ENCODE measurements at regions not wholly inside any gene's neighbourhood (a gene's known extent, or its start where the extent isn't known, plus 50 kb on each side); places are given as distances from the start of the nearest gene placed in this dataset.
A peak's percentile ranks its signal among the peaks of the same experiment; 100 is the strongest.
"Not testable (repeated sequence)": the region's sequence is repeated elsewhere in the genome, so short reads cannot be mapped to it uniquely, and the experiment has no call there.

DNA sequence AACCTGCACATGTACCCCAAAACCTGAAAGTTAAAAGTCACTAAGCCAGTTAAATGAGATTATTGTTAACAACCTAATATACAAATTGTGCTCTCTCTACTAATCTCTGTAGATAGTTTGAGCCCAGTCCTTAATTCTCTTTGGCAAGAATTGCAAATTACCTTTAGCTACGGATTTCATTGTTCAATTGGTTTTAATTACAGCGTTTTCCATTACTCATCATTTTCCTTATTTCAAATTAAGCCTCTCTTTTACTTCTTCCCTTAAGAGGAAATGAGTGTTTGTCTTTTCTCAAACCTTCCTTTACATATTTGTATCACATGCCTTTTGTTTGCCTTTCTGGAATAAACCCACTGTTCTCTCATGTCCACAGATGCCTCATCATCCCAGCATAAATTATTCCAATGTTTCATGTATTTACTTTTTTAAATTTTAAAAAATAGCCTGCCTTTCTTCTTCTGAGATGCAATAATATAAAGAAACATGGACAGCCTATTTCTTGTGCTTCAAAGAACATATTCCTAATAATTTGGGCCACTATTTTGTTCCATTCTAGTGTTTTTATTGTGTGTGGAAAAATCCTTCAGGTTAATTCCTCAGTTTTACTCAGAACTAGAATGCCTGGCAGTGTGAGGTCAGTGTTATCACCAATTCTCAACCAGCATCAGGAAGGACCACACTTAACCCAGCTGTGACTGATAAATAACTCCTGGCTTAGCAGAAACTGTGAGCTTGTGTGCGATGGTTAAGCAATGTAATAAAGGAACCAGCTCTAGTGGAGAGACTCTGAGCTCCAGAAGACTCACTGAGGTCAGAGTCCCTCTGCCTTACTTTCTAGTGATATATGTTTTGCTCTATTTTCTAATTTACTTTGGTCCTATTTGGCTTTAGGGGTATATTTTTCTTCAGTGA is 600.5 kb downstream of the LTN1 start:
- DNase-seq = no peak

DNA sequence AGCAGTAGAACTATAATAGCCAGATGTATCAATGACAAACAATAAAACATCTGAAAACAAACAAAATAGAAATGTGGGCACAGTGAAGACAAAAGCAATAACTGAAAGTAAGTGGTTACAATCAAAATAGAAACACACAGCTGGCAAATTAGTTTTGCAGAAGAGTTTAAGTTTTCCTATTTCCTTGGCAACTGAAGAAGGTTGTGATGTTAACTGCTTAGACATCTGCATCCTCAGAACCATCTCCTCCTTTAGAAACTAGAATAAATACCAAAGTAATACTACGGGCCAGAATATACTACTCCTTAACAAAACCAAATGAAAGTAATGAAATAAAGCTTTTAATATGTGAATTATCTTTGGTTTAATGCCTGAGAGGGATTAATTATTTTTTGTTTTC is 605.5 kb downstream of the LTN1 start:
- DNase-seq = no peak

DNA sequence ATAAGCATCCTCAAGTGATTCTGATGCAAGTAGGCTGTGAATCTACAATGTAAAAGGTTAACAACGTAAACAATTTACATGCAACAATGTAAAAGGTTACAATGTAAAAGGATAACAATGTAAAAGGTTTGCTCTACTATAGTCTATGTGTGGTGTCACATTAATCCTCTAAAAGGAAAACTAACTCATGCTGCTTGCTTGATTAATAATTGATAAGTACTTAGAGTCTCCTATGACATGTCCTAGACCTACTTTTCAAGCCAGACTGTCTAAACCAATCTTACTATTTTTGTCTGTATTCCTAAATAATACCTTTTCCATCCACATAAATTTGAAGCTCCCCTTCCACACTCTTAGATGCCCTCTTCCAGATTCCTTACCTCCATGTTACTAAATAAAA is 606.8 kb downstream of the LTN1 start:
- DNase-seq = no peak

DNA sequence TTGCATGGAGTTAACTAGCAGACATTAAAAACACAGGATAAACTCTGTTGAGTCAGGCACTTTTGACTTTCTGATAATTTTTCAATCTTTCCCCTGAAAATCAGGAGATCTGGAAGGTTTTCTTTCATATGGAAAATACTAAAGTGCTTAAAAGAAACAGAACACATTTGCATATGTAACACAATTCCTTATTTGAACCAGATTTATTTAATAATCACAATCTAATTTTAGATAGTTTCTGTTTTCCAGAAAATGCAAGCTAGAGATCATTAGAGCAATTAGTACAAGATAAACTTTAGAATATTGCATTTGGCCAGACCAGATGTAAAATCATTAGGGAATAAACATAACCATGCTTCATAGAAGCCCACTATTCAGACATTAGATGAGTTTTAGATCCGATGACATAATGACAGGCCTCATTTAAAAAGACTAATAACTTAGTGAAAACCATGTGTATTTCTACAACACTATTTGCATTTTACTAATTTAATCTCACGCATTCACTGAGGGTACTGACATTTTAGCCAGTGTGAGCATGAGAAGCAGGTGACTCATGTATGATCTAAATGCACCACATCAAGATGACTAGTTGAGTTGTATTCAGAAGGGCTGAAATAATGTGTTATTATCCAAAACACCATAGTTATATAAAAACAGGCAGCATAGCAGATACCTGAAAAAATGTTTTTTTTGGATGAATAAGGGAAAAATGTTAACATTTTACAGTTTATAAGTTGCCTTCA is 611.5 kb downstream of the LTN1 start:
- DNase-seq = not testable (repeated sequence)

DNA sequence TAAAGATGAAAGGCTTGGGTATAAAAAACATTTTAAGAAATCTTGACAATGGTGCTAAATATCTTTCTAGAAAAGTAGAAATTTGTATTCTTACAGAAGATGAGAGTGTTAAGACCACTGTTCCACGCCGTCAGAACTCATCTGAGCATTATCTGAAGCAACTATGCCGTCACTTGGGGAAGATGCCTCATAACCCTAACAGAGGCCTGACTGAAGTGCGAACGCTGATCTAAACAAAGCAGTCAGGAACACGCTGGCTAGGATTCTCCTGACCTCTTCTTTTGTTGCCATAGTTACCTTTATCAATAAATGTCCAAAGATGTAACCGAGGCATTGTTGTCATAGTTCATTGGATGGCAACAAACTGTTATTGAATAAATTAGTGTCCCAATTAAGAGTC is 612.4 kb downstream of the LTN1 start:
- DNase-seq = no peak

DNA sequence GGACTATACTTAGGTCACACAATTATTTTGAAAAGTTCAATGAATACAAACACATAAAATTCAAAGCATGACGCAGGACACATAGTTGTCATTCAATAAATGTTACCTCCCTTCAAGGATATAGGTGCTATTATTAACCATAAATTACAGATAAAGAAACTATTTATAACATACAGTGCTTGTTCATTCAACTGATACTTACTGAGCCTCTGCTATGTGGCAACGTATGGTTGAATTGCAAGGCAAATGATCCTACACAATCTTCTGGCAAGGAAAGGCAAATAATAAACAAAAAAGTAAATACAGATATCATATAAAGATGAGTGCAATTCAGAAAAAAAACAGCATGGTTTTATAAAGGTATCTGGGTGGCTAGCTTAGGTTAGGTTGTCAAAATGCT is 614.7 kb downstream of the LTN1 start:
- DNase-seq = no peak

DNA sequence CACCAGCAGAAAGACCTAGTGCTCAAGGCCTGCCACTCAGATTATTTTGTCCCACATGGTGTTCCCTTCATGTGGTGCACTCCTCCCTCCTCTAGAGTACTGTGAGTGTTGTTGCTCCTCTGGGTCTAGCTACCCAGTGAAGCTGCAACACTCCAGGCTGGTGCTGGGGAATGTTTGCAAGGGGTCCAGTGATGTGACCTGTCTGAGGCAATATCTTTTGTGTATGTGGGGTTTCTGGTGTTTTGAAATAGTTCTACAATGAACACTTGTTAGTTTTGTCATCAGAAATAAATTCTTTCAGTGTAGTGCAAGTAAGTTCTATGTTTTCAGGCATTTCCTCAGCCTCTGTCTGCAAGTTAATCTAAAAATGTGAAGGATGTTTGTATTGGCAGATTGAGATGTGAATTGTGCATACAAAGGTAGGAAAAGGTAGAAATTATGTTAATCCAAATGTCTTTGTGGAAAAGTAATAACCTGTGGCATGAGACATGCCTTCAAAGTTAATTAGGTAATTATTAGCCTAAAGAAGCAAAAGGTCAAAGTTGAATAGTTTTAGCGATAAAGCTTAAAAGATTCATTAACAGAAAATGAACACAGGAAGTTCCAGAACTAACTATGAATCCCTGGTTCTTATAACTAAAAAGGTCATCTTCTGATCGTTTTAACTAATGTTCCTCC is 616.8 kb downstream of the LTN1 start:
- DNase-seq = no peak

DNA sequence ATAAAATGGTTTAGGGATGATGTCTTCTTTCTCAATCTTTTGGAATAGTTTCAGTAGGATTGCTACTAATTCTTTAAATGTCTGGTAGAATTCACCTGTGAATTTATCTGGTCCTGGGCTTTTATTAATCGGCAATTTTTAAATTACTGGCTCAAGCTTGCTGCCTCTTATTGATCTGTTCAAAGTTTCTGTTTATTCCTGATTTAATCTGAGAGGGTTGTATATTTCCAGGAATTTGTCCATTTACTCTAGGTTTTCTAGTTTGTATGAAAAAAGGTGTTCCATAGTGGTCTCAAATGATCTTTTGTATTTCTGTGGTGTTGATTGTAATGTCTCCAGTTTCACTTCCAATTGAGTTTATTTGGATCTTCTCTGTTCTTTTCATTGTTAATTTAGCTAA is 617.8 kb downstream of the LTN1 start:
- DNase-seq = no peak

DNA sequence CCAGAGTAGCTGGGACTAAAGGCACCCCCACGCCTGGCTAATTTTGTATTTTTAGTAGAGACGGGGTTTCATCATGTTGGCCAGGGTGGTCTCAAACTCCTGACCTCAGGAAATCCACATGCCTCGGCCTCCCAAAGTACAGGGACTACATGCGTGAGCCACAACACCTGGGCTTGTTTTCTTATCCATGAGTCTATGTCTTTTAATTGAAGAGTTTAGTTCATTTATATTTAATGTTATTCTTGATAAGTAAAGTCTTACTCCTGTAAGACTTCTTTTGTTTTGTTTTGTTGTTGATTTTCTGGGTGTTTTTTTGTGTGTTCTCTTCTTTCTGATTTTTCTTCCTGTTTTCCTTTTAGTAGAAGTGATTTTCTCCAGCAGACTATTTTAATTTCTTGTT is 621.0 kb downstream of the LTN1 start:
- no peak for DNase-seq

DNA sequence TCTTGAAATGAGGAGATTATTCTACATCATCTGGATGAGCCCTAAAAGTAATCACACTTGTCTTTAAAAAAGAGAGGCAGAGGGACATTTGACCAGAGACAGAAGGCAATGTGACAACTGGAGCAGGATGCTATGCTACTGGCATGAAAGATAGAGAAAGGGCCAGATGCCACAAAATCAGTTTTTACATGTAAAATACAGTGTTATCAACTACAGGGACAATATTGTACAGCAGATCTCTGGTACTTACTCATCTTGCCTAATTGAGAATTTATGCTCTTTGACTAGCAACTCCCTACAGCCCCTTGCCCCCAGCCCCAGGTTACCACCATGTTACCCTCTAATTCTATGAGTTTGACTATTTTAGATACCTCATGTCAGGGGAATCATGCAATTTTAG is 633.4 kb downstream of the LTN1 start:
- DNase-seq = no peak

DNA sequence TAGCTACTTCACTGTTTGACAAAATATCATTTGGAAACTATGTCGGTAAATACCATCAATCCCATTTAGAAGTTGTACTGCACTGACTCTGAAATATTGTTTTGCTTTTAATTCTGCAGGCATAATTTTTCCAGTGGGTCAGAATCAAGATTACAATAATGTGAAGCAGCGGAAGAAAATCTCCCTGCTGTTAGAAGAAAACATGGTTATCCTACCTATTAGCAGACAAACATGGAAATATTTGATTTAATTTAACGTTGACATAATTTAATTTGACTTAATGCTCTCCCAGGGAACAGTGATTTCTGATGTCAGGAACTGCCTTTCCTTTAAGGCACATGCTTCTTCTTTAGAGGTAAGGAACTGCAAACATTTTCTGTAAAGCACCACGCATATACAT is 634.0 kb downstream of the LTN1 start:
- DNase-seq = no peak

DNA sequence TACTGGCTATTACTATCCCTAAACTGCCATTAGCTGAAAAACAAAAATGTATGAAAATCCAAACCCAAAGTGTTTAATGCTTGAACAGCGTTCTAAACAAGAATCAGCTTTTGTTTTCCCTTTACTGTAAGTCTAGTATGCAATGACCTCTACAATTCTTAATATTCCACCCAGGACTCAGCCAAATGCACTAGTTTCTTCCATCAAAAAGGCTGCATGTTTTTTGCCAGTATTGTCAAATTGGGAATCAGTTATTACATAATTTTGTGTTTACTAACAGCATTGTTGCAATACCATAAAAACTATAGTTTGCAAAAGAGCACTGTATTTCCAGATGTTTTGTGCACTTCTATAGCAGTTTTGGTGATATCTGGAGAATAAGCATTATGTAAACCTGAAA is 634.5 kb downstream of the LTN1 start:
- DNase-seq = no peak

DNA sequence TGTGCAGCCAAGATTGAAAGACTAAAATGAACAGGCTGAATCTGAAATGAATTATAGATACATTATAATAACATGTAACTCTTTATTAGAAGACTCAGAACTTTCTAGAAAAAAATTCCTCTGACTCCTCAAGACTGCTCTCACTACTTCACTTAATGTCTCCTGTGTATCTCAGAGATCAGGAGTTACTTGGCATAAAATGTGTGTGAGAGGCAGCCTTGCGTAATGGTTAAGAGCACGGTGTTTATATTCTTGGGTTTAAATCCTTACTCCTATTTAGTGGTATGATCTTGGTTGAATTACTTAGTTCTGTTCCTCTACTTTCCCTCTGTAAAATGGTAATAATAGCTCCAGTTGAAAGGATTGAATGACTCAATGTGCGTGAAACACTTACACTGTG is 634.9 kb downstream of the LTN1 start:
- no peak for DNase-seq

DNA sequence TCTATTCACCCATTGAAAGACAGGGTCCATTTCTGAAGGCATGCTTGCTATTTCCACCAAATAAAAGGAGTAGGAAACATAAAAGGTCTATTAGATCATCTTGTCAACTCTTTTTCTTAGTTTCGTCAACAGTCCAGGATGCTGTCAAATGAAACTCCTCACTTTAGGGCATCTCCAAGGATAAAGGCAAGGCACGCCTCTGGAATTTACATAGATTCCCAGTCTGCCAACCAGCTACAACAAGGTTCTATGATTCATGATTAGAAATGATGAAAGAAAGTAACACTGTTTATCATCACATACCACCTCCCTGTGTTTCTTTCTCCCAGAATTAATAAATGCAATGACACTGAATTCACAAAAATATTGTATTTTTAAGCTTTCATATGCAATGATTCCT is 636.3 kb downstream of the LTN1 start:
- no peak for DNase-seq

DNA sequence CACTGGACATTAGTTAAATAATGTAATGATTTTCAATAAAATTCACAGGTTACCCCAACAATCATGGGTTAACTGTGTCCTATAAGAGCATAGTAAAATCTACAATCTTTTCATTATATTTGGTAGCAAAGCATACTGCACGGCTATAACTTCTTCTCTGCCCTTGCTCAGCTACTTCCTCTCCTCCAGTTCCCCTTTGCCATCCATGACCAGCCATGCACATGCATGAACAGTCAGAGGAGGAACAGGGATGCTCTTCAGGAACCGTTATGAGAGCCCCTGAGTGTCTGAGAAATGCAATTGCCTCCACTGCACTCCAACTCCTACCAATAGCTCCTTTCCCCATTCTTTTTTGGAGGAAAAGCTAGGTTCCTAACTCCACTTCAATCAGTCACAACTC is 646.7 kb downstream of the LTN1 start:
- DNase-seq = no peak

DNA sequence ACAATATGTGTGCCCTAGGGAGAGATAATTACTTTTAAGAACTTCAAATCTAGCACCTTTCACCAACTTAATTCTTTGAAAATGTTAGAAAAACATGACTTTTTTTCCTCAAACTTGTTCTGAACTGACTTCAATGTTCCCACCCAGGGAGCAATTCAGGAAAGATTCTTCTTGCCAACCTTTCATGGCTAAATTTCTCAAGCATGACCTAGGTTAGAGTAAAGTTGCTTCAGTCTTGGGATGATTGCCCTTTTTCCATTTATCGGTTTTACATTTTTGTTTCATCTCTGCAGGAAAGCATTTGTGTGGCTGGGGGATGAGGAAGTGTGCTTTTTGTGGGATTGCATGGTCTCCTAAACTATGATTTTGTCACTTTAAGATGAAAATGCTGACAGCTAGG is 647.7 kb downstream of the LTN1 start:
- no peak for DNase-seq

DNA sequence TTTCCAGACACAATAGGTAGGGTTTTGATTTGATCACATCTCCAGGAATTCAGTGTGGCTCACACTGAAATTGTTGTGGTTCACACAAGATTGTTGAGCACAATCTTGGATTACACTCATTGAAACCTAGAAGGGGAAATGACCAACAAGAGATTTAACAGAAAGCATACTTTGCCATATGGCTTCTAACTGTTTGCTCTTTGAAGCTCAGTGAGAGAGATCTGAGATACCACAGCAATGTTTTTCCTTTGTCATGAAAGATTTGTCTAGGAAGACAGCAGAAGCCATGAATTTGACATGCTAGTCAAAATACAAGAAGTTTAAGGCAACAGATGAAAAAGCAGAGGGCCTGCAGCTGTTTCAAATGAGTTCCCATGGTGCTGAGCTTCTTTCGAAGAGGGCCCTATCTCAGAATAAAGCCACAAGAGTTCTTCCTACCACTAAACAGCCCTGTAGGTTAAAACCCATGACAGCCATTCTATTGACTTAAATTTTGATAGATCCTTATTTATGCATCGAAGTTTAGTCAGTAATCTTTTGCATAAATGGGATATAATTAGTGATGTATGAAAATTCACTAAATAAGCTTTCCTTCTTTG is 650.4 kb downstream of the LTN1 start:
- DNase-seq = no peak

DNA sequence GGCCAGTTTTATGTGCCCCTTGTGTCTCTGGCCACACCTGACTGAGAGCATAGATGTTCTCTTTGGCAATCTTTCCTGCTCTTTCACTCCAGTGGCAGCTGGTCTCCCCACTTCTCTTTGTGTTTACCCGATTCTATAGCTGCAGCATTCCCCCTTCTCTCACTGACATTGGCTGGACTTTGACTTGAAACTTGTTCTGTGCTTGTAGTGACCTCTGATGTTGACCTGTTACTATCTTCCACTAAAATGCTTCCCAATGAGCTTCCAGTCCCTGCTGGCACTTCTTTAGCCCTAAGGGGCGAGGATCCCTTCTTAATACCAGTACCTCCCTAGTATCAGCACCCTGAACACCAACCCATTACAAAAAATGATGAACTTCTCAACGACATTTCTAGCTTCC is 653.3 kb downstream of the LTN1 start:
- DNase-seq = no peak

DNA sequence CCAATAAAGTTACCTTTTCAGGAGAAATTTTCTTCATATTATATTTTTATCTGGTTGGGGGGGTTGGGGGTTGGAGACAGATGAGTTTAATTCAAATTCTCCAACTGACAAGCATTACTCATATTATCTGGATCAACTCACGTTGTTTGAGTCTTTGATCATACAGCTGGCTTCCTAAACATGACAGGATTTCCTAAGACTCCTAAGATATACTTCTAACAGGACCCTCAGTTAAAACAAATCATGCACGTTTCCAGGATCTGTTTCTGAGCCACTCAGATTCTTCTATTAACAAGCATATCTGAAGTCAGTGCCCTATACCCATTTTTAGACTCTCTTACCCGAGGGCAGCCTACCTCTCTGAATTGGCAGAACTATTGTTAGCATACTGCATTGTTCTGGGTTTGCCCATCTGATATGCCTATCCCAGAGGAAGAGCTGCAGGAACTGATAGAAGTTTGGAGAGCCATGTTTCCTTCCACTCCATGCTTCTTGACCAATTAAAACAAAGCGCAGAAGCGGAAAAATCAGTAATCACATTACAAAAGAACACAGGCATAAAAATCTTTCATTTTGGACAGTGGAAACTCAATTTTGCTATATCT is 653.9 kb downstream of the LTN1 start:
- DNase-seq = no peak

DNA sequence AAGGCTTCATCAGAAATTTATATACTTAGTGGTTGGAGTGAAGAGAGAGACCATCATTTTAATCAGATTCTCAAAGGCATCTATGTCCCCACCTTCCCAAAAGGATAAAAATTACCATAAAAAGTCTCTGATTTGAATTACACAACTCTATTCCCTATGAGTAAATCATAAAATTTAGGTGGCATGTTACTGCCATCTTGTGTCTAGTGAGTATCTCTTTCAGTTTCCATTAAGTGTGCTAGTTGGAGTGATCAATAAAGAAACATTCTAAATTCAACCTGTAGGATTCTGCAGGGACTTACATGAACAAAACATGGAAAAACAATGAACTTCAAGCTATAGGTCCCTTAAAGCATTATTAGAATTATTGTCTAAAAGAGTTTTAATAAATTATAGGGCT is 655.4 kb downstream of the LTN1 start:
- peak in 1 of 2 experiments; percentile 21 for DNase-seq

DNA sequence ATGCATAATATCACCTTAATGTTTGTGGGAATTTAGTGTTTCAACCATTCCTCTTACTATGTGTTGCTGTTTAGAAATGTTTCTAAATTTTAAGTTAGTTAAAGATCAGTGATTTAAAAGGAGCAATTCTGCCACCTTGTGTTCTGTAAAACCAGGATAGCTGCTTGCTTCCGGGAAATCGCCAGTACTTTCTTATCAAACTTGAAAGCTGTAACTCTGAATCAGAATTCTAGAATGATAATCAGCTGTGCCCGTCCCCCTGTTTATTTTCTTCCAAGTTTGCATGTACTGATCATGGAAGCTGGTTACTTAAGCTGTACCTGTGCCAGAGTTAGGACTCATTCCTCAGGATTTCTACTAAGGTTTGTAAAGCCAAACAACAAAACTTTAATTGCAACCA is 656.4 kb downstream of the LTN1 start:
- peak in 1 of 2 experiments; percentile 16 for DNase-seq

DNA sequence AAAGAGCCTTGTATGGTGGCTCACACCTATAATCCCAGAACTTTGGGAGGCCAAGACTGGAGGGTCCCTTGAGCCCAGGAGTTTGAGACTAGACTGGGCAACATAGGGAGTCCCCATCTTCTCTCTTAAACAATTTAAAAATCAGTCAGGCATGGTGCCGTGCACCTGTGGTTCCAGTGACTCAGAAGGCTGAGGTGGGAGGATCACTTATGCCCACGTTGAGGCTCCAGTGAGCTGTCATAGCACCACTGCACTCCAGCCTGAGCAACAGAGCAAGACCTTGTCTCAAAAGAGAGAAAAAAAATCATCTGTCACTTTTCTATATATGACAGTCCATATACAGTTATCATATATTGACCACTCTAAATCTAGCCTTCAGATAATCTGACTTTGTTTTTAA is 658.3 kb downstream of the LTN1 start:
- DNase-seq = no peak

DNA sequence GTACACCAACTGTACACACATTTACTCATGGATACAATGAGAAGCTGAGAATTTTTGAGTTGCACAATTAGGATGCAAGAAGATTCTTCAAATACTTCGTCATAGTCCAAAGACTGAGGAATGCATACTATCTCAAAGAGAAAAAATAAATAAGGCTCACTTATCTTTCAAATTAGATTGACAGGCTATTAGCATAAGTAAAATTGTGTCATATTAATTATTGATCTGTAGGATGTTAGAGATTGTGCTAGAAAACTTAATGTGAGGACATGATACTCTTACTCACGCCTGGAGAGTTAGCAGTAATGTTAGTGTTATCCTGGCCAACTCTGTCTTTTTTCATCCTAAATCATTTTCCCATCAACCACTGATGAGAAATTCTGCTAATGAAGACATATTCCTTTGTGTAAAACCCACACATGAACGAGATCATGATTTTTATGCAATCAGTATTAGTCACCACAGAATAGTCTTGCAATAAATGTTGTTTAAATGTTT is 659.0 kb downstream of the LTN1 start:
- no peak for DNase-seq
